ENCODE measurements at regions not wholly inside any gene's neighbourhood (a gene's known extent, or its start where the extent isn't known, plus 50 kb on each side); places are given as distances from the start of the nearest gene placed in this dataset.

- DNase-seq, result no peak
Observed at GRCh38 chr2:137729305-137729704, 235.0 kb upstream of the HNMT start.

- no peak for DNase-seq
Observed at GRCh38 chr2:137737559-137737958, 226.7 kb upstream of the HNMT start.

- no peak for DNase-seq
Observed at GRCh38 chr2:137741784-137742362, 222.4 kb upstream of the HNMT start.

- DNase-seq, result no peak
Observed at GRCh38 chr2:137747509-137747908, 216.8 kb upstream of the HNMT start.

GRCh38 chr2:137748533-137748932 lies 215.7 kb upstream of the HNMT start:
- DNase-seq, result no peak

GRCh38 chr2:137764646-137765045 lies 199.6 kb upstream of the HNMT start:
- DNase-seq, result no peak

- no peak for DNase-seq
Observed at GRCh38 chr2:137769406-137769805, 194.9 kb upstream of the HNMT start.

- no peak for DNase-seq
Observed at GRCh38 chr2:137770166-137770565, 194.1 kb upstream of the HNMT start.

- no peak for DNase-seq
Observed at GRCh38 chr2:137771064-137771463, 193.2 kb upstream of the HNMT start.

- DNase-seq, result no peak
Observed at GRCh38 chr2:137772451-137772850, 191.8 kb upstream of the HNMT start.

GRCh38 chr2:137775529-137775928 lies 188.7 kb upstream of the HNMT start:
- no peak for DNase-seq

GRCh38 chr2:137776697-137777096 lies 187.6 kb upstream of the HNMT start:
- no peak for DNase-seq

GRCh38 chr2:137797641-137798040 lies 166.6 kb upstream of the HNMT start:
- DNase-seq, result no peak

- no peak for DNase-seq
Observed at GRCh38 chr2:137799600-137799999, 164.7 kb upstream of the HNMT start.

- no peak for DNase-seq
Observed at GRCh38 chr2:137800386-137800785, 163.9 kb upstream of the HNMT start.

- no peak for DNase-seq
Observed at GRCh38 chr2:137801228-137801627, 163.0 kb upstream of the HNMT start.

GRCh38 chr2:137802038-137802437 lies 162.2 kb upstream of the HNMT start:
- DNase-seq, result no peak

- no peak for DNase-seq
Observed at GRCh38 chr2:137806068-137806805, 158.0 kb upstream of the HNMT start.

- no peak for DNase-seq
Observed at GRCh38 chr2:137809252-137809651, 155.0 kb upstream of the HNMT start.

GRCh38 chr2:137809837-137810236 lies 154.4 kb upstream of the HNMT start:
- no peak for DNase-seq

GRCh38 chr2:137812517-137812916 lies 151.8 kb upstream of the HNMT start:
- no peak for DNase-seq

GRCh38 chr2:137813176-137813575 lies 151.1 kb upstream of the HNMT start:
- DNase-seq, result no peak

- no peak for DNase-seq
Observed at GRCh38 chr2:137817058-137817457, 147.2 kb upstream of the HNMT start.

- no peak for DNase-seq
Observed at GRCh38 chr2:137823196-137823595, 141.1 kb upstream of the HNMT start.

- no peak for DNase-seq
Observed at GRCh38 chr2:137824501-137824900, 139.8 kb upstream of the HNMT start.
